Dedifferentiated amniotic fluid mesenchymal stem cell (primary cell): ENCODE measurements at regions not wholly inside any gene's neighbourhood (a gene's known extent, or its start where the extent isn't known, plus 50 kb on each side); places are given as distances from the start of the nearest gene placed in this dataset.
"Not testable (repeated sequence)": the region's sequence is repeated elsewhere in the genome, so short reads cannot be mapped to it uniquely, and the experiment has no call there.

Source experiments
- DNase-seq: peaks from one replicate; pipeline ENCODE4 v3.0.0-alpha.2; 2016; ENCODE audit errors: extremely low spot score

DNA sequence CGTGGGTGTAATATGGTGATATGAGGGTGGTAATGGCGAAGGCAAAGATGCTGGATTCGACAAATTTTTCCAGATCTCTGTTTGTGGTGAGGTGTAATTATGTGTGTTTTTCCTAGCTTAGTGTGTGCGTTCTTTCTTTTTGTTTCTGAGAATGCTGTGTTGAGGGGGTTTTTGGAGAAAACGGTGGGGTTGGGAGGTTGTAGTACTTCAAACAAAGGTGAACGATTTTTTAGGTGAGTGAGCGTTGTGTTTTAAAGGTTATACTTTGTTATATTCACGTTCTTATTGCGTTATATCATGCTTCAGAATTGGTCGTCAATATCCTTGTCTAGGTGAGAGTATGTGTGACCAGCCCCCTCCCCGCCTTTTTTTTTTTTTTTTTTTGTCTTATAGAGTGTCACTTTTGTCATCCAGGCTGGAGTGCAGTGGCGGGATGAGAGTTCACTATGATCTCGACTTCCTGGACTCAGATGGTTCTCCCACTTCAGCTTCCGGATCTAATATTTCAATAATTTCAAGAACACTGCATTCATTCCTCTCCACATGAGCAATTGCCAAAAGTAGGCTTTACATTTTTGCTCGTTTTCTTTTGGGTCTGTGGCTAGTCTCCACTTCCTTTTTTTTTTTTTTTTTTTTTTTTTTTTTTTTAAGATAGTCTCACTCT is 82.2 kb upstream of the RNU2-1 start:
- no peak for DNase-seq

DNA sequence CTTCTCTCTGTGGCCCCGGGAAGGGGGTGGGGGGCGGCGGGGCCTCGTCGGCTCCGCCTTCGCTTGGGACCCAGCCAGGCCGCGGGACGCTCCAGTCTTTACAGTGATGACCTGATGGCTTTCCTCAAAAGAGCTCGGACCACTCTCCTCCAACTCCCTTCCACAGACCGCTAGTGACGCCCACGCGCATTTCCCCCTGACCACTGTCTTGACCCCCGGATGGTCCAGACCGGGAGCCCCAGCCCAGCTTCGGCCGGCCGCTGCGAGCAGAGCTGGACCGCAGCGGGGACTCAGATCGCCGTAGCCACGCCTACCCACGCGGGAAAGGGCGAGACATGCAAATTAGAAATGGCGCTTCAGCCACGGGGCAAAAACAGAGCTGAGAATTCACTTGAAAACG is 81.6 kb upstream of the RNU2-1 start:
- no peak for DNase-seq

DNA sequence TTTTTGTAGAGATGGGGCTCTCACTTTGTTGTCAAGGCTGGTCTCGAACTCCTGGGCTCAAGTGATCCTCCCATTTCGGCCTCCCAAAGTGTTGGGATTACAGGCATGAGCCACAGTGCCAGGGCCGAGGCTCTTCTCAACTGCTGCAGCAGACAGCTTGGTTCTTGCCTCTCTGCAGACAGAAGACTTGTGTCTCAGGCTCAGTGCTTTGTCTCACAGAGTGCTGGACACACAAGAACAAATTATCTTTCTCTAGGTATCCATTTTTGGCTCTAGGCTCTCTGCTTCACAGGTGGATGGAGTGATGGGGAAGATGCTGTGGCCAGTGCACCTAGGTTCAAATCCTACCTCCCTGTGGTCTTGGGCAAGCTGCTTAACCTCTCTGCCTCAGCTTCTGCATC is 80.8 kb upstream of the RNU2-1 start:
- DNase-seq, result no peak

DNA sequence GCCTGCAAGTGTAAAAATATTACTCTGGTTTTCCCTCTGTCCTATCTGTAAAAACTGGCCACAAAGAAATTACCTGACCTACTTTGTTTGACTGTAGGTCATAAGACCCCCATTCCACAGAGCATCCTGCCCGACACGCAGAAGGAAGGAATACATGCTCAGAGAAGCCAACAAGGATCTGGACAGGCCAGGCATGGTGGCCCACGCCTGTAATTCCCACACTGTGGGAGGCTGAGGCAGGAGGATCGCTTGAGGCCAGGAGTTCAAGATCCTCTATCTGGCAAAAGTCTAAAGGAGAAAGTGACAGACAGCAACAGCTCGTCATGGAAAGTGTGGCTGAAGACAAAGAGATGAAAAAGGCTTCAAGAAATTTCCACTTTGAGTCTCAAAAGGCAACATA is 78.2 kb upstream of the RNU2-1 start:
- no peak for DNase-seq

DNA sequence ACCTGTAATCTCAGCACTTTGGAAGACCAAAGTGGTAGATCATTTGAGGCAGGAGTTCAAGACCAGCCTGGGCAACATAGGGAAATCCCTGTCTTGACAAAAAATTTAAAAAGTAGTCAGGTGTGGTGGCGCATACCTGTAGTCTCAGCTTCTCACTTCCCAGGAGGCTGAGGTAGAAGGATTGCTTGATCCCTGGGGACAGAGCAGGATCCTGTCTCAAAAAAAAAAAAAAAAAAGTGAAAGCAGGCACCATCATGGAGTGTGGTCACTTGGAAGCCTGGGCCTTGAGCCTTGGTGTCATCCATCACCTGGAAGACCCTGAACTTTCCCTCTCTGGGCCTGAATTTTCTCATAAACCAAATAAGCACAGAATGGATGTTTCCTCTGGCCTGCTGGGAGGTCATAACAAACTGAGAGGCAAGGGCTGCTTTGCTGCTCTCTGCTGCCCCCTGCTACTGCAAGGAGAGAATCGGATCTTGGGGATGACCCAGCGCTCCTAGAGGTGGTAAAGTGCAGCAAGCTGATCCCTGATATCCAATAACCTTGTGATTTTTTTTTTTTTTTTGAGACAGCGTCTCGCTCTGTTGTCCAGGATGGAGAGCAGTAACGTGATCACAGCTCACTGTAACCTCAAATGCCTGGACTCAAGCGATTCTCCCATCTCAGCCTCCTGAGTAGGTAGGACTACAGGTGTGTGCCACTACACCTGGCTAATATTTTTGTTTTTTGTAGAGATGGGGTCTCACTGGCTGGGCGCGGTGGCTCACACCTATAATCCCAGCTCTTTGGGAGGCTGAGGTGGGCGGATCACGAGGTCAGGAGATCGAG is 75.9 kb upstream of the RNU2-1 start:
- no peak for DNase-seq

DNA sequence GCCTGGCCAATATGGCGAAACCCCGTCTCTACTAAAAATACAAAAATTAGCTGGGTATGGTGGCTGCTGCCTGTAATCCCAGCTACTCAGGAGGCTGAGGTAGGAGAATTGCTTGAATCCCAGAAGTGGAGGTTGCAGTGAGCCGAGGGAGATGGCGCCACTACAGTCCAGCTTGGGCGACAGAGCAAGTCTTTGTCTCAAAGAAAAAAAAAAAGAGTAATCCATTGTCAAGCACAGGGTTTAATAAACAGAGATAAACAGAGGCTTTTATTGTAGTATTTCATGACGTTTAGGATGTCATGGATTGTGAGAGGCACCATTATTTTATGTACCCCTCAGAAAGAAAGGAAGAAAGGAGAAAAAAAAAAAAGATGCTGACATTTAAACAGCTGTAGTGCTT is 75.2 kb upstream of the RNU2-1 start:
- no peak for DNase-seq

DNA sequence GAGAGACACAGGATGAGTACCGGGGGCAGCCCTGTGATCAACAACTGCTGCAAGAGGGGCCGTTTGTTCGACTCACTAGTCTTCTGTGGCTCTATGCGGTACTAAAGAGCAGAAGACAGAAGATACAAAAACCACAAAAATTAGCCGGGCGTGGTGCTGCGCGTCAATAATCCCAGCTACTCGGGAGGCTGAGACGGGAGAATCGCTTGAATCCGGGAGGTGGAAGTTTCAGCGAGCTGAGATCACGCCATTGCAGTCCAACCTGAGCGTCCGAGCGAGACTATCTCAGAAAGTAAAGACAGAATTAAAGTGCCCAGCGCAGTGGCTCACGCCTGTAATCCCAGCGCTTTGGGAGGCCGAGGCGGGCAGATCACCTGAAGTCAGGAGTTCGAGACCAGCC is 71.0 kb upstream of the RNU2-1 start:
- DNase-seq, result not testable (repeated sequence)

DNA sequence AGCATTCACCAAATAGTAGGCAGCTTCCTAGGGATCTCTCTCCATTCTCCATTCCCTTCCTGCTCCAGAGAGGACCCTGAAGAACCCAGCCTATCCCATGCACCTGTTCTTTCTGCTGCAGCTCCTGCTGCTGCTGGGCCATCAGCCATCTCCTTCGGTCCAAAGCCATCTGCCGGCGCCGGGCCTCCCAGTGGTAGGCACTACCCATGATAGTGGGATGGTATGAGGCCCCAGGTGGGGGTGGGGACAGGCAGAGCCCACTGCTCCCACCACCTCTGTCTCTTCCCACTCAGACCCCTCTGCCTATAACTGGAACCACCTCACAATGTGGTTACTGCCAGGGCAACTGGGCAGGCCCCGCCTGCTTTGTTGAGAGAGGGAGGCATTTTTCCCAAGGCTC is 69.3 kb upstream of the RNU2-1 start:
- DNase-seq, result not testable (repeated sequence)

DNA sequence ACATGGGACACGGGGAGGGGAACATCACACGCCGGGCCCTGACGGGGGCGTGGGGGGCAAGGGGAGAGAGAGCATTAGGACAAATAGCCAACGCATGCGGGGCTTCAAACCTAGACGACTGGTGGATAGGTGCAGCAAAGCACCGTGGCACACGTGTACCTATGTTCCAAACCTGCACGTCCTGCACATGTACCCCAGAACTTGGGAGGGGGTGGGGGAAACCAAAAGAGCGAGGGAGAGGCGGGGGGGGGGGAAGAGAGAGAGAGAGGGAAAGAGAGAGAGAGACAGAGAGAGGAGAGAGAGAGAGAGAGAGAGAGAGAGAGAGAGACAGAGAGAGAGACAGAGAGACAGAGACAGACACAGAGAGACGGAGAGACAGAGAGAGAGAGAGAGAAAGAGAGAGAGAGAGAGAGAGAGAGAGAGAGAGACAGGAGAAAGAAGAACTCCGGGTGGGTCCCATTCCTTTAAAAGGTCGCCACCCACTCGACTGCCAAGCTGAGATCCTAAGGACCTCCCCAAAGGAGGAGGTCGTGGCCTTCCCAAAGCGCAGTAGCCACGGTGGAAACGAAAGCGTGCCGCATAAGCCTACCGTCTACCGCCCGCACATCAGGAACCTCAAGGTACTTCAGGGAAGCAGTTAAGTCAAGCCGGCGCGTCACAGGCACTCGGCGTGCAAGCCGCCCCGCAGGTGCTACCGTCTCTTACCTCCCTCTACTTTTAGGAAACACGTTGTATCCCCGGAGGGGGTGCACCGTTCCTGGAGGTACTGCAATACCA is 65.7 kb upstream of the RNU2-1 start:
- not testable (repeated sequence) for DNase-seq

DNA sequence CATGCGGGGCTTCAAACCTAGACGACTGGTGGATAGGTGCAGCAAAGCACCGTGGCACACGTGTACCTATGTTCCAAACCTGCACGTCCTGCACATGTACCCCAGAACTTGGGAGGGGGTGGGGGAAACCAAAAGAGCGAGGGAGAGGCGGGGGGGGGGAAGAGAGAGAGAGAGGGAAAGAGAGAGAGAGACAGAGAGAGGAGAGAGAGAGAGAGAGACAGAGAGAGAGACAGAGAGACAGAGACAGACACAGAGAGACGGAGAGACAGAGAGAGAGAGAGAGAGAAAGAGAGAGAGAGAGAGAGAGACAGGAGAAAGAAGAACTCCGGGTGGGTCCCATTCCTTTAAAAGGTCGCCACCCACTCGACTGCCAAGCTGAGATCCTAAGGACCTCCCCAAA is 55.9 kb upstream of the RNU2-1 start:
- DNase-seq, result not testable (repeated sequence)

DNA sequence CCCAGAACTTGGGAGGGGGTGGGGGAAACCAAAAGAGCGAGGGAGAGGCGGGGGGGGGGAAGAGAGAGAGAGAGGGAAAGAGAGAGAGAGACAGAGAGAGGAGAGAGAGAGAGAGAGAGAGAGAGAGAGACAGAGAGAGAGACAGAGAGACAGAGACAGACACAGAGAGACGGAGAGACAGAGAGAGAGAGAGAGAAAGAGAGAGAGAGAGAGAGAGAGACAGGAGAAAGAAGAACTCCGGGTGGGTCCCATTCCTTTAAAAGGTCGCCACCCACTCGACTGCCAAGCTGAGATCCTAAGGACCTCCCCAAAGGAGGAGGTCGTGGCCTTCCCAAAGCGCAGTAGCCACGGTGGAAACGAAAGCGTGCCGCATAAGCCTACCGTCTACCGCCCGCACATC is 49.8 kb upstream of the RNU2-1 start:
- DNase-seq, result not testable (repeated sequence)
